Mesothelial cell of epicardium (in vitro differentiated cells): ENCODE measurements at regions not wholly inside any gene's neighbourhood (a gene's known extent, or its start where the extent isn't known, plus 50 kb on each side); places are given as distances from the start of the nearest gene placed in this dataset.

ENCODE experiments used
- DNase-seq, 2 experiments: peaks; one replicate each; pipeline ENCODE4 v3.0.0; 2021; ENCODE audit warnings: low spot score in 2 of 2; ENCODE audit not compliant: unreplicated experiment in 2 of 2
- H3K27ac Mint-ChIP-seq: 2 replicates; pipeline ENCODE4 v1.8.0; 2021; ENCODE audit warnings: mixed read lengths
- H3K27me3 Mint-ChIP-seq: 2 replicates; pipeline ENCODE4 v1.8.0; 2021; ENCODE audit warnings: low read depth, mixed read lengths
- H3K36me3 Mint-ChIP-seq: 2 replicates; pipeline ENCODE4 v1.8.0; 2021; ENCODE audit warnings: mixed read lengths
- H3K4me1 Mint-ChIP-seq: 2 replicates; pipeline ENCODE4 v1.8.0; 2021; ENCODE audit warnings: mixed read lengths
- H3K4me3 Mint-ChIP-seq: 2 replicates; pipeline ENCODE4 v1.8.0; 2021; ENCODE audit warnings: mild to moderate bottlenecking, moderate library complexity, mixed read lengths
- H3K9me3 Mint-ChIP-seq: 2 replicates; pipeline ENCODE4 v1.8.0; 2021; ENCODE audit warnings: mixed read lengths
- CTCF ChIP-seq: fragments of 200-600 bp; sonication (generic); IDR thresholded peaks from one replicate; pipeline ENCODE4 v1.5.0; 2021; ENCODE audit warnings: antibody characterized with exemption; ENCODE audit not compliant: unreplicated experiment

- Mint-ChIP-seq H3K36me3 (no peaks in the 10 kb centered on the region), H3K4me1 (no peaks in the 10 kb centered on the region), H3K9me3 (peaks cover 19% of the 10 kb centered on the region), H3K27ac (no peak overlapping the region), H3K27me3 (no peaks in the 10 kb centered on the region), H3K4me3 (no peak overlapping the region)
- TF ChIP-seq CTCF = no peak
- DNase-seq = no peak
These were observed 133.6 kb upstream of the VCX2 start for GRCh38 chrX:8304668-8305067.

GRCh38 chrX:8305350-8305749, 134.3 kb upstream of the VCX2 start:
- H3K4me3 Mint-ChIP-seq = no peak overlapping the region
- H3K4me1 Mint-ChIP-seq = no peaks in the 10 kb centered on the region
- peaks cover 23% of the 10 kb centered on the region for H3K9me3 Mint-ChIP-seq
- no peaks in the 10 kb centered on the region for H3K36me3 Mint-ChIP-seq
- H3K27ac Mint-ChIP-seq = no peak overlapping the region
- TF ChIP-seq CTCF = no peak
- no peak for DNase-seq
- no peaks in the 10 kb centered on the region for H3K27me3 Mint-ChIP-seq

GRCh38 chrX:8306291-8306925, 135.3 kb upstream of the VCX2 start:
- Mint-ChIP-seq H3K9me3 (peaks cover 22% of the 10 kb centered on the region), H3K27me3 (no peaks in the 10 kb centered on the region), H3K4me3 (no peak overlapping the region), H3K36me3 (no peaks in the 10 kb centered on the region), H3K4me1 (no peaks in the 10 kb centered on the region), H3K27ac (no peak overlapping the region)
- no peak for TF ChIP-seq CTCF
- DNase-seq = no peak

- no peak for DNase-seq
- Mint-ChIP-seq H3K27me3 (no peaks in the 10 kb centered on the region), H3K36me3 (no peaks in the 10 kb centered on the region), H3K4me3 (no peak overlapping the region), H3K4me1 (peaks cover 2% of the 10 kb centered on the region), H3K27ac (no peak overlapping the region), H3K9me3 (peaks cover 22% of the 10 kb centered on the region)
- no peak for TF ChIP-seq CTCF
These were observed 139.3 kb upstream of the VCX2 start for GRCh38 chrX:8310409-8310808.

- no peak overlapping the region for H3K4me3 Mint-ChIP-seq
- no peaks in the 10 kb centered on the region for H3K27me3 Mint-ChIP-seq
- H3K36me3 Mint-ChIP-seq = no peaks in the 10 kb centered on the region
- DNase-seq = no peak
- peaks cover 7% of the 10 kb centered on the region for H3K9me3 Mint-ChIP-seq
- peaks cover 2% of the 10 kb centered on the region for H3K4me1 Mint-ChIP-seq
- H3K27ac Mint-ChIP-seq = no peak overlapping the region
- no peak for TF ChIP-seq CTCF
These were observed 142.8 kb upstream of the VCX2 start for GRCh38 chrX:8313844-8314243.

- peaks cover 2% of the 10 kb centered on the region for H3K4me1 Mint-ChIP-seq
- H3K27ac Mint-ChIP-seq = no peak overlapping the region
- DNase-seq = no peak
- H3K36me3 Mint-ChIP-seq = no peaks in the 10 kb centered on the region
- H3K4me3 Mint-ChIP-seq = no peak overlapping the region
- no peaks in the 10 kb centered on the region for H3K27me3 Mint-ChIP-seq
- TF ChIP-seq CTCF = no peak
- H3K9me3 Mint-ChIP-seq = peaks cover 7% of the 10 kb centered on the region
These were observed 143.8 kb upstream of the VCX2 start for GRCh38 chrX:8314881-8315280.
